Limb (tissue), 2 donors: ENCODE measurements at regions not wholly inside any gene's neighbourhood (a gene's known extent, or its start where the extent isn't known, plus 50 kb on each side); places are given as distances from the start of the nearest gene placed in this dataset.

ENCODE experiments used
- DNase-seq, 2 donors: peaks; one replicate each; pipeline ENCODE4 v3.0.0-alpha.2; 2016; ENCODE audit errors: extremely low spot score in 2 of 2

GRCh38 chr11:95554911-95555310 lies 234.7 kb downstream of the FAM76B start:
- DNase-seq: no peak

GRCh38 chr11:95549301-95549700 lies 240.3 kb downstream of the FAM76B start:
- DNase-seq: no peak

GRCh38 chr11:95548416-95548815 lies 241.2 kb downstream of the FAM76B start:
- DNase-seq: no peak

GRCh38 chr11:95547976-95548375 lies 241.6 kb downstream of the FAM76B start:
- no peak for DNase-seq

- DNase-seq: no peak
These were observed 242.4 kb downstream of the FAM76B start for GRCh38 chr11:95547186-95547585.

GRCh38 chr11:95545116-95545875 lies 244.3 kb downstream of the FAM76B start:
- DNase-seq: no peak

GRCh38 chr11:95544095-95544856 lies 245.3 kb downstream of the FAM76B start:
- no peak for DNase-seq

- DNase-seq: no peak
These were observed 246.6 kb downstream of the FAM76B start for GRCh38 chr11:95542868-95543551.

- no peak for DNase-seq
These were observed 247.9 kb downstream of the FAM76B start for GRCh38 chr11:95541715-95542114.

GRCh38 chr11:95536047-95536690 lies 253.4 kb downstream of the FAM76B start:
- DNase-seq: no peak

- DNase-seq: no peak
These were observed 254.8 kb downstream of the FAM76B start for GRCh38 chr11:95534809-95535208.

GRCh38 chr11:95534226-95534625 lies 255.4 kb downstream of the FAM76B start:
- DNase-seq: no peak

- DNase-seq: no peak
These were observed 258.5 kb downstream of the FAM76B start for GRCh38 chr11:95531116-95531515.

GRCh38 chr11:95524314-95525036 lies 265.1 kb downstream of the FAM76B start:
- DNase-seq: no peak

GRCh38 chr11:95522874-95523273 lies 266.7 kb downstream of the FAM76B start:
- no peak for DNase-seq

GRCh38 chr11:95521862-95522261 lies 267.7 kb downstream of the FAM76B start:
- DNase-seq: no peak

GRCh38 chr11:95521133-95521542 lies 268.4 kb downstream of the FAM76B start:
- no peak for DNase-seq

- DNase-seq: no peak
These were observed 269.0 kb downstream of the FAM76B start for GRCh38 chr11:95520369-95521132.

GRCh38 chr11:95519912-95520311 lies 269.7 kb downstream of the FAM76B start:
- no peak for DNase-seq

- no peak for DNase-seq
These were observed 272.1 kb downstream of the FAM76B start for GRCh38 chr11:95517453-95517852.
